Glomerular visceral epithelial cell (primary cell): ENCODE measurements at regions not wholly inside any gene's neighbourhood (a gene's known extent, or its start where the extent isn't known, plus 50 kb on each side); places are given as distances from the start of the nearest gene placed in this dataset.

Experiments used
- DNase-seq: peaks from one replicate; pipeline ENCODE4 v3.0.0-alpha.2; 2016; ENCODE audit errors: extremely low spot score

- DNase-seq = no peak
Observed at GRCh38 chr3:193803288-193803687, 210.3 kb downstream of the OPA1 start.

- peak; percentile 98 for DNase-seq
Observed at GRCh38 chr3:193805448-193805847, 212.4 kb downstream of the OPA1 start.

- DNase-seq = no peak
Observed at GRCh38 chr3:193808317-193808716, 215.3 kb downstream of the OPA1 start.

GRCh38 chr3:193809106-193809505, 216.1 kb downstream of the OPA1 start:
- no peak for DNase-seq

DNA sequence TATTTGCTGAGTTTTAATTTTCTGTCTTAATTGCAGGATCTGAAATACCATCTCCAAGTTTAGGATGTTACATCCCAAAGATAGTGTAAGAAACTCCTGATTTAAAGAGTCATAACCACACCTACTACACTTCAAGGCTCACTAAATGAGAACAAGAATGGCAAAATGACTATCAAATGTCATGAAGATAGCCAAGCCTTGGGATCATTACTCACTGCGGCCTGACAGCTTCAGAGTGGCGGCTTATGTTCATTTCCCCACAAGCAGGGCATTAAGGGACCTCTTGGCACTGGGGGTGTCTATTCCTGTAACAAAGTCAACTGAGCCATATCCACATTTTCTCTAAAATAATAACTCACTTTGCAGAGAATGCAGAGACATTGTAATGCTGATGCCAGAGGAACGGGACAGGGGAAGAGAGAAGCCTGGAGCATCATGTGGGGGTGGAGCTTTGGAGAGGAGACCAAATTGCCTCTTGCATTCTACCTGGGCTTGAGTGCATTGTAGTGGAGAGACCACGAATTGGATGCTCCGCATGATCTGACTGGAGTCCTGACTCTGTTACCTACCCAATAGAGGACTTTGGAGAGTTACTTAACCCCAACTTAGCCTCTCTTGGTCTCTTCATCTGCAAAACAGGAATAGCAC, 219.2 kb downstream of the OPA1 start:
- DNase-seq = no peak

GRCh38 chr3:193812791-193813500, 219.9 kb downstream of the OPA1 start:
- DNase-seq = no peak

DNA sequence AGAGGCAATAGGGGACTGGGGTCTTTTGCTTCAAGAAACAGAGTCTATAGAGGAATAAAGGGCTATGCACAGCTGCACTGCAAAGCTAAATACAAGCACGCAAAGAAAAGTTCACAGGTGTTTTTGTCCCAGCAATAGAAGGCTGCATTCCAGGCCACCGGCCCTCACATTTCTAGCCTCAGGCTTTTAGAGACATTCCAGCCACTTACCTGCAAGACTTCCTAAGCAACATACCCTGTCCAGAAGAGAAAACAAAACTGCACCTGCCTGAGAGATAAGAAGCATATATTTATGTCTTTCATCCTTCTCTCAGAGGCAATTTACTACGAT, 220.5 kb downstream of the OPA1 start:
- no peak for DNase-seq

DNA sequence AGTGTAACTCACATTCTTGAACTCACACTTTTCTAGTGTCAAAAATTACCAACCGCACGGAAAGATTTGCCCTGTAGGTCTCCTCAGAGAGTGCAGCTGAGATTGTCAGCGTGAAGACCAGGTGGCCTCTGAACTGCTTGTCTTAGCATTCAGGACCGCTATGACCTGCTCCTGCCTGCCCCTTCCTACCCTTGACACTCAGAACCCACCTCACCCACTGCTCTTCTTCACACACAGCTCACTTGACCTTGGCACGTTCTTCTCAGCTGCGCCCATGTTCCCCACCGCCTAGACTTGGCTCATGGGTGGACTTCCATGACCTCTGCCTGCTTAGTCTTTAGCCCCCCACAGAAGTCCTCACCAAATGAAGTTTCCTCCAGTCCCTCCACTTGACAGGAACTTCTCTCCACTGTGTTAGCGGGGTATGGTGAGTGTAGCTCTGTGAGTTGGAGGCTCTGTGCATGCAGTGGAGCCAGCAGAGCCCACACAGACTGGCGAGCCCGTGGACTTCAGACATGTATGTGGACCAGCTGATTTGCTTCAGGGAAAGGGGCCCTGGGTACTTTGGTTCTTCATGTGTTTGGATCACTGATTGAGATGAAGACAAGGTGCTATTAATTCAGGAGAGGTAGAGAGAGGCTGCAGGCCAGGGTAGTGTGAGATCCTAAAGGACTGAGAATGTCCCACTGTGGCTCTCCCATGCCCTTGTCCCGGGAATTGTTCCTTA, 221.3 kb downstream of the OPA1 start:
- DNase-seq = no peak

DNA sequence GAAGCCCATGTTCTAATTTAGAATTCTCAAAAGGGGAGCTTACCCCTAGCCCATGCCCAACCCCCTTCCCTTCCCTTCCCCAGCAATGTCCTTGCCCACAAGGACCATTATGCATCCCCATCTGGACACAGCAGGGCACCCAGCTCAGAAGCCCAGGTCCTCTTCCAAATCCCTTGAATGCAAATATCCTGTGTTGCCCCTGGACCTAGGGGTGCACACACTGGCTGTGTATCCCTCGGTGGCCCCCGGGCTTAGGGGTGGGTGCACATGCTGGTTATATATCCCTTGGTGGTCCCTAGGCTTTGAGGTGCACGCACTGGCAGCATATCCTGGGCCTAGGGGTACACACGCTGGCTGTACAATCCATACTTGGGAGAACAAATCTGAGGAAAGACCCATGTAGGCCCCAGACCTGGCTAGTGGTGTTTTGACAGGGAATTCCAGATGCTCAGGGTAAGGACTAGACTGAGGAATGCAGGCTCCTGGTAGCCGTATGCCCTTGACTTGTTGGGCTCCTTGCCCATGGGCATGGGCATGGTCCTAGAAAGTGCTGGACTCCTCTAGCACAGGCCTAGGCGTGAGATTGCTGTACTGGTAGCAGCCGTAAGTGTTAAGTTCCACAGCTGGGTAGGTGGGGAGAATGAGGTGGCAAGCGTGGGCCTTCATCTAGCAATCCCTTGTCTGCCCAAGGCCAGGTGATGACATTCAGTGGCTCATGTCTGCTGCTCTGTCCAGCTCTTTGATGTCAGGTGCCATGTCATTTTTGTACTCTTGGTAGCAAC, 222.4 kb downstream of the OPA1 start:
- no peak for DNase-seq

GRCh38 chr3:193816028-193816395, 223.0 kb downstream of the OPA1 start:
- DNase-seq = no peak

- DNase-seq = no peak
Observed at GRCh38 chr3:193816656-193817311, 223.8 kb downstream of the OPA1 start.

- no peak for DNase-seq
Observed at GRCh38 chr3:193819117-193820010, 226.4 kb downstream of the OPA1 start.

GRCh38 chr3:193821151-193821668, 228.2 kb downstream of the OPA1 start:
- no peak for DNase-seq

DNA sequence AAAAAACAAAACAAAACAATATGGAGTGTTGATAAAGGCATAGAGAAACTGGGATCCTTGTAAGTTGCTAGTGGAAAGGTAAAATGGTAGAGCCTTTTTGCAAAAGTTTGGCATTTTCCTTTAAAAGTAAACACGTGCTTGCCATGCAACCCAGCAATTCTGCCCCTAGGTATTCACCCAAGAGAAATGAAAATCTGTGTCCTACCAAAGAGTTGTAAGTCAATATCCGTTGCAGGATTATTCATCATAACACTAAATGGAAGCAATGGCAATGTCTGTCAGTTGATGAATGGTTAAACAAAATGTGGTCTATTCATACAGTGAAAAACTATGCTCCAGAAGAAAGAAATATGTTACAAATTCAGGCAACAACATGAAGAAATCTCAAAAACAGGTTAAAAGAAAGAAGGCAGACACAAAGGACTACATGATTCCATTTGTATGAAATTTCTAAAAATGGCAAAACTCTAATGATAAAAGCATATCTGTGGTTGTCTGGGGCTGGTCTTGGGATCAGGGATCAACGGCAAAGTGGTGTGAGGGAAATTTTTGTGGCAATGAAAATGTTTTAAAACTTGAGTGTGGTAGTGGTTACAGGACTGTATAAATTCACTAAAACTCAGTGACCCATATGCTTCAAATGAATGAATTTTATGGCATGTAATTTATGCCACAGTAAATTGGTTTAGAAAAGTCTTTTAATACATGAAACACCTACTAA, 229.6 kb downstream of the OPA1 start:
- peak; percentile 85 for DNase-seq

- DNase-seq = peak; percentile 63
Observed at GRCh38 chr3:193823213-193823605, 230.2 kb downstream of the OPA1 start.

DNA sequence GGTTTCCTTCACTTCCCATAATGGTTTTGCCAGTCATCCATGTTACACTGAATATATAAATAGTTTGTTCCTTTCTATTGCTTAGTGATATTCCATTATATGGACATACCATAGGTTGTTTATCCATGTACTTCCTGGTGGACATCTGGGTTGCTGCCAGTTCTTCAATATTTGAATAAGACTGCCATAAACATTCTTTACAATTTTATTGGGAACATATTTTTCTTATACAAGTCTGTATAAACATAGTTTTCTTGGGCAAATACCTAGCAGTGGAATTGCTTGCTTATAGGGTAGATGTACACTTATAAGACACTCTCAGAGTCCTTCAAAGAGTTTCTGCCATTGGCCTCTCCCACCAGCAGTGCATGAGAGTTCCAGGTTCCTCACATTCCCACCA, 231.4 kb downstream of the OPA1 start:
- no peak for DNase-seq

DNA sequence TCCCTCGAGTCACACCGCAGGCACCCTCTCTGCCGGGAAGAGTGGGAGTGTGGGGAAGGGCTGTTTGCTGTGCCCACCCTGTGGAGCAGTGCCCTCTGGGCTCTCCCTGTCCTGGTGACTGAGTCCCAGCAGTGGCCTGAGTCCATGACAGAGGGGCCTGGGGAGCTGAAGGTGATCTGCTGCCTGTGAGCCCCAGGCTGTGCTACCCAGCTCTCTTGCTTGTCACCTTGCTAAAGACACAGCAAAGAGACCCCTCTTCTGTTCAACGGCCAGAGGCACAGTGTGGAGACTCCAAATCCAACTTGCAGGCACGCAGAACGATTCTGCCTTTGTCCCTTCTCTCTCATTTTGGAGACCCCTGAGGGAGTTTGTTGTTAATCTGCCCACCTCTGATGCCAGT, 232.6 kb downstream of the OPA1 start:
- DNase-seq = no peak

- peak; percentile 75 for DNase-seq
Observed at GRCh38 chr3:193826159-193826795, 233.3 kb downstream of the OPA1 start.

GRCh38 chr3:193827040-193827669, 234.1 kb downstream of the OPA1 start:
- no peak for DNase-seq
